Naive thymus-derived CD4-positive, alpha-beta T cell (primary cell): ENCODE measurements at regions not wholly inside any gene's neighbourhood (a gene's known extent, or its start where the extent isn't known, plus 50 kb on each side); places are given as distances from the start of the nearest gene placed in this dataset.
"Not testable (repeated sequence)": the region's sequence is repeated elsewhere in the genome, so short reads cannot be mapped to it uniquely, and the experiment has no call there.

Experiments used
- ATAC-seq: fragments of 150-1000 bp; cut with Tn5 transposase; 2 replicates; pipeline ENCODE4 v1.10.0; 2021; ENCODE audit warnings: mild to moderate bottlenecking, moderate library complexity
- CTCF ChIA-PET: fragments of 350-600 bp; sonication (Branson Sonifier 250); formaldehyde crosslinking; loops from one replicate; lab custom pipeline; 2021; ENCODE audit warnings: antibody characterized with exemption; lab: Charles Lee
- POLR2A ChIA-PET: fragments of 350-600 bp; sonication (Branson Sonifier 250); formaldehyde crosslinking; loops from one replicate; lab custom pipeline; 2021; ENCODE audit warnings: antibody characterized with exemption, inconsistent platforms; lab: Charles Lee
- DNase-seq, 9 donors: peaks; one replicate each; pipeline versions ENCODE4 v3.0.0 to v3.0.0-alpha.2; 2020 to 2022; ENCODE audit warnings: mixed read lengths in 1 of 9
- H3K27ac ChIP-seq: one replicate; pipeline ENCODE4 v1.7.0; 2013; ENCODE audit warnings: mild to moderate bottlenecking, low read depth, low read length, moderate library complexity
- H3K27me3 ChIP-seq, 2 donors: one replicate each; pipeline ENCODE4 v1.7.0; 2013; ENCODE audit warnings: low read length in 2 of 2, mild to moderate bottlenecking in 2 of 2, moderate library complexity in 2 of 2; ENCODE audit not compliant: control insufficient read depth in 2 of 2, insufficient read depth in 2 of 2
- H3K36me3 ChIP-seq, 3 experiments: 1 replicate in 2 of 3; 2 replicates in 1 of 3; pipeline ENCODE4 v1.7.0; 2013; ENCODE audit warnings: low read length in 3 of 3, mild to moderate bottlenecking in 3 of 3, moderate library complexity in 1 of 3; ENCODE audit not compliant: insufficient read depth in 3 of 3, control insufficient read depth in 2 of 3
- H3K4me1 ChIP-seq, 2 donors: one replicate each; pipeline ENCODE4 v1.7.0; 2013; ENCODE audit warnings: low read length in 2 of 2, mild to moderate bottlenecking in 2 of 2, moderate library complexity in 1 of 2; ENCODE audit not compliant: control insufficient read depth in 2 of 2, insufficient read depth in 2 of 2
- H3K4me3 ChIP-seq: 2 replicates; pipeline ENCODE4 v1.7.0; 2013; ENCODE audit warnings: mild to moderate bottlenecking, low read length
- H3K9me3 ChIP-seq, 3 experiments: 1 replicate in 2 of 3; 2 replicates in 1 of 3; pipeline ENCODE4 v1.7.0; 2013; ENCODE audit warnings: low read length in 3 of 3; ENCODE audit not compliant: control insufficient read depth in 2 of 3
- H3K27ac Mint-ChIP-seq, 9 donors: one replicate each; pipeline ENCODE4 v1.8.0; 2020 to 2022; ENCODE audit warnings: mixed read lengths in 9 of 9, mild to moderate bottlenecking in 8 of 9, moderate library complexity in 5 of 9, inconsistent platforms in 2 of 9
- H3K27me3 Mint-ChIP-seq, 5 donors: one replicate each; pipeline ENCODE4 v1.8.0; 2021 to 2022; ENCODE audit warnings: mixed read lengths in 5 of 5, mild to moderate bottlenecking in 1 of 5
- H3K36me3 Mint-ChIP-seq, 5 donors: one replicate each; pipeline ENCODE4 v1.8.0; 2020 to 2022; ENCODE audit warnings: mixed read lengths in 5 of 5, mild to moderate bottlenecking in 3 of 5, inconsistent platforms in 1 of 5
- H3K4me1 Mint-ChIP-seq, 7 donors: one replicate each; pipeline ENCODE4 v1.8.0; 2020 to 2022; ENCODE audit warnings: mixed read lengths in 7 of 7, mild to moderate bottlenecking in 3 of 7, inconsistent platforms in 1 of 7
- H3K4me3 Mint-ChIP-seq, 10 donors: one replicate each; pipeline ENCODE4 v1.8.0; 2020 to 2022; ENCODE audit warnings: mild to moderate bottlenecking in 10 of 10, mixed read lengths in 10 of 10, moderate library complexity in 6 of 10, inconsistent platforms in 2 of 10
- H3K9me3 Mint-ChIP-seq, 11 donors: one replicate each; pipeline ENCODE4 v1.8.0; 2020 to 2022; ENCODE audit warnings: mixed read lengths in 11 of 11, mild to moderate bottlenecking in 4 of 11, inconsistent platforms in 1 of 11, moderate library complexity in 1 of 11
- intact Hi-C, 2 donors: fragments of 100-400 bp; cut with micrococcal nuclease; formaldehyde crosslinking; loops; one replicate each; pipeline ENCODE4 v1.15.1; 2023

DNA sequence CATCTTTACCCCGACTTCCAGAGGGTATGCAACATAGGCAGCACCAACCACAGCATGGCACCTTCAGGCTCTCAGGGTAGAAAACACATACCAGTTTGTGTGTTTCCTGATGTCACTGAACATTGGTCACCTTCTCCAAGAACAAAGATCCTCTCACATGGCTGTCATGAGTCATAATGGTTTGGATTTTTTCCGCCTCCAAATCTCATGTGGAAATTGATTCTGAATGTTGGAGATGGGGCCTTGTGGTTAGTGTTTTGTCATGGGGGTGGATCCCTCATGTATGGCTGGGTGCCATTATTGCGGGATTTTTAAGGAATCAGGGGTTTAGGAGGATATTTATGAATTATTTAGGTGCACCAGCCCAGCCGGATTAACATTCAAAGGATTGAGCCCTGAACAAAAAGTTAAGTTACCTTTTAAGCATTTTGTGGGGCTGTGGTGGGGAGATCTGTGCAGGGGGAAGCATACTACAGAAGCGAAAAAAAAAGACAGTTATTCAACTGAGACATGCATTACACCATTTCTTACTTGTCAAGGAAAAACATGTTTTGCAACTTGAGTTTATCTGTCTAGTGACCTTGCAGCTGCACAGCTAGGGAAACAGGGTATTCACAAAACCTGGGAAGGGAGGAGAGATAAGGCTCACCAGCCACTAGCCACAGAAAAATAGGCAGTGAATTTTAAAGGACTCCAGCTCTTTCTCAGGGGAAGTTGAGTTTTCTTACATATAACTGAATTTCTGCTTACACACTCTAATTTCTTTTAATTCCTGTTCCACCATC is 774.1 kb upstream of the AUTS2 start:
- CTCF ChIA-PET: no interaction called here
- Mint-ChIP-seq H3K4me3 (no peak overlapping the region), H3K4me1 (no peaks in the 10 kb centered on the region), H3K36me3 (peaks cover 0 to 5% (median 0%) of the 10 kb centered on the region in 5 donors), H3K27me3 (no peaks in the 10 kb centered on the region), H3K9me3 (peaks cover 6 to 39% (median 14%) of the 10 kb centered on the region in 11 donors), H3K27ac (no peak overlapping the region)
- H3K9me3 ChIP-seq: no peaks in the 10 kb centered on the region
- no peaks in the 10 kb centered on the region for H3K4me1 ChIP-seq
- DNase-seq: no peak
- no peaks in the 10 kb centered on the region for H3K36me3 ChIP-seq
- POLR2A ChIA-PET: no interaction called here
- no peaks in the 10 kb centered on the region for H3K27me3 ChIP-seq
- intact Hi-C loops: no loop called here
- H3K4me3 ChIP-seq: no peak overlapping the region
- ATAC-seq: no peak
- no peak overlapping the region for H3K27ac ChIP-seq

DNA sequence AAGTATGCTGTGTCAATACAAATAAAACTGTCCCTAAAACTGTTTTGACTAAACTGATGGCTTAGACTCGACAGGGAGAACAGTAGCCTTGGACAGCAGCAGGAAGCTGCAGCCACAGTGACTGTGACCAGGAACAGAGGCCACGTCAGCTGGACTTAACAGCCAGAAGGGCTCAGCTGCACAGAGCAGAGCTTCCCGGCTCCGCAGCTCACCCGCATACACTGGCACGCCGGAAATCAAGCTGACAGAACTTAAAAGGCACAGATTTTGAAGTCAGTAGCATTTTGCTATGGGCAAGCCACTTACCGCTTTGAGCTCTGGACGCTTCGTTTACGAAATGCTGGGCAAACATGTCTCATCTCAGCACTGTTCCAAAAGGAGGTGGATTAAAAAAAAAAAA is 769.7 kb upstream of the AUTS2 start:
- Mint-ChIP-seq H3K27me3 (no peaks in the 10 kb centered on the region), H3K27ac (no peak overlapping the region), H3K4me1 (no peaks in the 10 kb centered on the region), H3K36me3 (peaks cover 0 to 8% (median 0%) of the 10 kb centered on the region in 5 donors), H3K9me3 (peaks cover 11 to 53% (median 17%) of the 10 kb centered on the region in 11 donors), H3K4me3 (no peak overlapping the region)
- no peak overlapping the region for H3K27ac ChIP-seq
- intact Hi-C loops: no loop called here
- H3K4me3 ChIP-seq: no peak overlapping the region
- CTCF ChIA-PET: no interaction called here
- ATAC-seq (no peak), DNase-seq (no peak)
- H3K36me3 ChIP-seq: no peaks in the 10 kb centered on the region
- H3K27me3 ChIP-seq: no peaks in the 10 kb centered on the region
- H3K4me1 ChIP-seq: no peaks in the 10 kb centered on the region
- POLR2A ChIA-PET: no interaction called here
- H3K9me3 ChIP-seq: no peaks in the 10 kb centered on the region

DNA sequence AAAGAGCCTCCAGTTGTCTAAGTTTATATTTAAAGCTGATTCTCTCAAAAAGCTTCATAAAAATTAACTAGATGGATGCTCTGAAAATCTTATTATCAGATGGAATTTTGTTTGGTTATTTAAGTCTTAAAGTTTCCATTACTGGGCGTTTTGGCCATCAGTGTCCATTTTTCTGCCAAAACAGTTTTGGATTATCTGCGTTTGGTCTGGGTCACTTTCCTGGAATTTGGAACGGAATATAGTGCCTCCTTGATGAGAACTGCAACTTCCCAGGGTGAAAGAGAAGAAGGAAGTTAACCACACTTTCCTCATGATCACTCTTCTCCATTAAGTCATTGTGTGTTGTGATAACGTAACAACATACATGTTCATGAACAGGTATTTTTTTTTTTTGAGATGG is 764.9 kb upstream of the AUTS2 start:
- Histone ChIP-seq H3K4me3 (no peak overlapping the region), H3K4me1 (no peaks in the 10 kb centered on the region), H3K36me3 (no peaks in the 10 kb centered on the region), H3K27me3 (no peaks in the 10 kb centered on the region), H3K9me3 (no peaks in the 10 kb centered on the region), H3K27ac (no peak overlapping the region)
- no peak overlapping the region for H3K27ac Mint-ChIP-seq
- peaks cover 0 to 7% (median 0%) of the 10 kb centered on the region in 5 donors for H3K27me3 Mint-ChIP-seq
- H3K36me3 Mint-ChIP-seq: peaks cover 0 to 4% (median 0%) of the 10 kb centered on the region in 5 donors
- ATAC-seq (no peak), DNase-seq (no peak)
- H3K4me1 Mint-ChIP-seq: peaks cover 0 to 1% (median 0%) of the 10 kb centered on the region in 7 donors
- CTCF ChIA-PET: no interaction called here
- H3K4me3 Mint-ChIP-seq: no peak overlapping the region
- intact Hi-C loops: no loop called here
- H3K9me3 Mint-ChIP-seq: peaks cover 0 to 33% (median 9%) of the 10 kb centered on the region in 11 donors
- POLR2A ChIA-PET: no interaction called here

DNA sequence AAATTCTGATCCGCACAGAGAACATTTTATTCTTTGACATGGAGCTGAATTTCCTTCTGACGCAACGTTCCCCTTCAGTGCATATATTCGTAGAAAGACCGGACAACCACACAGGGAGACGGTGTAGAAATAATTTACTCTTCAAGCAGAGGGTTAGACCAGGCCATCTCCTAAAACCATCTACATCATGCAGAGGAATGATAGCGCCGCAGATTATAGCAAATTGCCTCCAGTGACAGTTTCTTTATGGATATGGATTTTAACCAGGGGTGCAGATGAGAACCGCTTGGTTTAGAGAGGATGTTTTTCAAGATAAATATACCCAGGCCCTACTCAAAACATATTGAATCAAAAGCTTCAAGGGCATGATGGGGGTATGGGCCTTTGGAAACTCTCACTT is 759.3 kb upstream of the AUTS2 start:
- no peaks in the 10 kb centered on the region for H3K4me1 ChIP-seq
- no peak overlapping the region for H3K27ac Mint-ChIP-seq
- no peaks in the 10 kb centered on the region for H3K36me3 Mint-ChIP-seq
- no peaks in the 10 kb centered on the region for H3K36me3 ChIP-seq
- H3K9me3 Mint-ChIP-seq: peaks cover 4 to 23% (median 12%) of the 10 kb centered on the region in 11 donors
- intact Hi-C loops: no loop called here
- ChIA-PET POLR2A (no interaction called here), CTCF (no interaction called here)
- H3K4me3 ChIP-seq: no peak overlapping the region
- DNase-seq: no peak
- no peak overlapping the region for H3K4me3 Mint-ChIP-seq
- H3K4me1 Mint-ChIP-seq: peaks cover 0 to 1% (median 0%) of the 10 kb centered on the region in 7 donors
- ATAC-seq: no peak
- H3K27ac ChIP-seq: no peak overlapping the region
- peaks cover 0 to 7% (median 0%) of the 10 kb centered on the region in 5 donors for H3K27me3 Mint-ChIP-seq
- no peaks in the 10 kb centered on the region for H3K27me3 ChIP-seq
- no peaks in the 10 kb centered on the region for H3K9me3 ChIP-seq

DNA sequence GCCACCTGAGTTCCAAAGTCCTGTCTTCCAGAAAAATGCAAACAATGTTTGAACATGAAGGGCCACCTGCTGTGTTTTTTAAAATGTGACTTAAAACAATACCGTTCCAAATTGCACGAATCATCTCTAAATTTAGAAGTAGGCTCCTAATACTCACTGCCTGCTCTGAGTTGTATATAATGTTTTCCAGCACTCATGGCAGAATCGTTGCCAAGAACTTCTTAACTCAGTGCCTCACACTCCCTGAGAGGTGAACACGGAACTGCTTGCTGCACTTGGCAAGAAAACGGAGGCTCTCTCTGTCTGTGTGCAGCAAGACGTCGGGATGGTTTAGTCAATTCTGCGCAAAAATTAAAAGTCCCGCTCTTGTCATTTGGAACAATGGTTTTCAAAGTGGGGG is 757.3 kb upstream of the AUTS2 start:
- Histone ChIP-seq H3K9me3 (no peaks in the 10 kb centered on the region), H3K4me1 (no peaks in the 10 kb centered on the region), H3K4me3 (no peak overlapping the region), H3K27ac (no peak overlapping the region), H3K27me3 (no peaks in the 10 kb centered on the region), H3K36me3 (no peaks in the 10 kb centered on the region)
- Mint-ChIP-seq H3K27ac (no peak overlapping the region), H3K4me1 (peaks cover 0 to 1% (median 0%) of the 10 kb centered on the region in 7 donors), H3K27me3 (peaks cover 0 to 7% (median 0%) of the 10 kb centered on the region in 5 donors), H3K36me3 (no peaks in the 10 kb centered on the region), H3K4me3 (no peak overlapping the region), H3K9me3 (peaks cover 4 to 31% (median 17%) of the 10 kb centered on the region in 11 donors)
- DNase-seq (no peak), ATAC-seq (no peak)
- intact Hi-C loops: no loop called here
- ChIA-PET CTCF (no interaction called here), POLR2A (no interaction called here)

DNA sequence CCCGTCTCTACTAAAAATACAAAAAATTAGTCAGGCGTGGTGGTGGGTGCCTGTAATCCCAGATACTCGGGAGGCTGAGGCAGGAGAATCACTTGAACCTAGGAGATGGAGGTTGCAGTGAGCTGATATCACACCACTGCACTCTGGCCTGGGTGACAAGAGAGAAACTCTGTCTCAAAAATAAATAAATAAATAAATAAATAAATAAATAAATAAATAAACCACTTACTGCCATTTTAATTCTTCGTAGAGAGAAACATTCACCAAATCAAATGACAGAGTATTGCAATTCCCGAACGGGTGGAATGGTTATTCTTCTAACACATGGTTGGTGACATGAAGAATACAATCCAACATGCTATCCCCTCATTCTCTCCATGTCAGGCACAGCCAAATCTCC is 754.3 kb upstream of the AUTS2 start:
- H3K4me1 ChIP-seq, H3K27me3 ChIP-seq, ATAC-seq, H3K36me3 ChIP-seq, H3K4me1 Mint-ChIP-seq, CTCF ChIA-PET, H3K4me3 Mint-ChIP-seq, H3K27ac ChIP-seq, H3K36me3 Mint-ChIP-seq, H3K4me3 ChIP-seq, intact Hi-C loops, DNase-seq, H3K27me3 Mint-ChIP-seq, H3K9me3 ChIP-seq, POLR2A ChIA-PET: not testable (repeated sequence)
- peak overlapping the region in 1 of 9 donors; percentile 36 for H3K27ac Mint-ChIP-seq
- peaks cover 5 to 33% (median 19%) of the 10 kb centered on the region in 11 donors for H3K9me3 Mint-ChIP-seq

DNA sequence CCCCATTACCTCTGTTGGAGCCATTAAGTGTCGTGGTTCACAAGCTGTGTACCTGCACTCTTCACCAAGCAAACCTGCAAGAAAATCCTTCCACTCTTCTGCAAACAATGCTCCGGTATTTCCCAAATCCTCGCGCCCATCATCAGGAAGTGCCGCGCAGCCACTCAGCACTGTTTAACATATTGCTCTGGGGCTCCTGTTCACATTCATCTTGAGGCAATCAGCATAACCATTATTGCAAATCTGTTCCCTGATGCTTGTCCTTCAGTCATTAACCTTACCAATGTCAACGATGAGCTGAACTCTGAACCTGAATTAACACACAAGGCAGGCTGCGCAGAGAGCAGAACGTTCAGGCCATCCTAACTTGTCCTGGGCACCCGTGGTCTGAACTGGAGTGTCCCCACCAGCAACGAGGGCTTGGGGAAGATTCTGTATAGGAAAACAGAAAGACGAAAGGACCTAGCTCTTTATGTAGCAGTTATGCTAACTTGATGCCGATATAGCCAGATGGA is 751.4 kb upstream of the AUTS2 start:
- peaks cover 5 to 39% (median 15%) of the 10 kb centered on the region in 11 donors for H3K9me3 Mint-ChIP-seq
- ATAC-seq: no peak

More for the DNA sequence above, 751.4 kb upstream of the AUTS2 start:
- ChIA-PET CTCF (no interaction called here), POLR2A (no interaction called here)
- H3K36me3 Mint-ChIP-seq: no peaks in the 10 kb centered on the region
- H3K4me1 ChIP-seq: no peaks in the 10 kb centered on the region
- H3K27ac Mint-ChIP-seq: no peak overlapping the region
- no peaks in the 10 kb centered on the region for H3K27me3 ChIP-seq
- DNase-seq: no peak
- no peaks in the 10 kb centered on the region for H3K4me1 Mint-ChIP-seq
- H3K9me3 ChIP-seq: no peaks in the 10 kb centered on the region
- no peak overlapping the region for H3K4me3 Mint-ChIP-seq
- intact Hi-C loops: no loop called here
- H3K27ac ChIP-seq: no peak overlapping the region
- no peaks in the 10 kb centered on the region for H3K27me3 Mint-ChIP-seq
- H3K36me3 ChIP-seq: no peaks in the 10 kb centered on the region
- no peak overlapping the region for H3K4me3 ChIP-seq
